ENCODE measurements at regions not wholly inside any gene's neighbourhood (a gene's known extent, or its start where the extent isn't known, plus 50 kb on each side); places are given as distances from the start of the nearest gene placed in this dataset.
A peak's percentile ranks its signal among the peaks of the same experiment; 100 is the strongest.

DNA sequence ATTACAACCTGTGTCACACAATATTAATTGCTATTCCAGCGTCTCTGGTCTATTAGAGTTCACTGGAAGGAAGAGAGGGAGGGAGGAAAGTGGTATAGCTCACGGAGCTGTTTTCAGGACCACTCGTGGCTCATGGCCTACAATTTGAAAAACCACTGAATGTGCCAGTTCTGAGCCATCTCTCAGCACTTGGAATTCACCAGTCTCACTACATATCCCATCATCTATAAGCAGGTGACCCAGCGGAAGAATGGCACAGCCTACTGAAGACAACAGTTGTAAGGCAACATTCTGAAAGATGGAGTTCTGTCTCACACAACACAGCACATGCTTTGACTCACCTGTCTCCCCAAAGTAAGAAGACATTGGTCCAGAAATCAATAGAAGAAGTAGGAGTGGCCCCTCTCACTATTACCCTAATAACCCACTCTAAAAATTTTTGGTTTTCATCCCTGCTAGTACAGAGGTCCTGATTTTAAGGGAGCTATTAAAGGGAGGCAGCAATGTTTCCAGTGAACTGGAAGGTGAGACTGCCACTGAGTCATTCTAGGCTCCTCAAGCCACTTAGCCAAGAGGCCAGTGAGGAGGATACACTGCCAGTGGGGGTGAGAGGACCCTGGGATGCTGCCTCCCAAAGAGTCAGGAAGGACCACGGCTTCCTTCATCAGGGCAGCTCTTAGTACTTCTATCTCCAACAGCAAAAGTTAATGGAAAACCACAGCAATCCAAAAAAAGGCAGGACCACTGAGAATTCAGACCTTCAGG lies 50.0 kb upstream of the DOCK9 start:
- no peak for DNase-seq (ENCODE audit: low read depth)
- H3K4me3 ChIP-seq (ENCODE audit: control insufficient read depth, low read depth, low read length), result no peak overlapping the region
- TF ChIP-seq, protein P1, sequence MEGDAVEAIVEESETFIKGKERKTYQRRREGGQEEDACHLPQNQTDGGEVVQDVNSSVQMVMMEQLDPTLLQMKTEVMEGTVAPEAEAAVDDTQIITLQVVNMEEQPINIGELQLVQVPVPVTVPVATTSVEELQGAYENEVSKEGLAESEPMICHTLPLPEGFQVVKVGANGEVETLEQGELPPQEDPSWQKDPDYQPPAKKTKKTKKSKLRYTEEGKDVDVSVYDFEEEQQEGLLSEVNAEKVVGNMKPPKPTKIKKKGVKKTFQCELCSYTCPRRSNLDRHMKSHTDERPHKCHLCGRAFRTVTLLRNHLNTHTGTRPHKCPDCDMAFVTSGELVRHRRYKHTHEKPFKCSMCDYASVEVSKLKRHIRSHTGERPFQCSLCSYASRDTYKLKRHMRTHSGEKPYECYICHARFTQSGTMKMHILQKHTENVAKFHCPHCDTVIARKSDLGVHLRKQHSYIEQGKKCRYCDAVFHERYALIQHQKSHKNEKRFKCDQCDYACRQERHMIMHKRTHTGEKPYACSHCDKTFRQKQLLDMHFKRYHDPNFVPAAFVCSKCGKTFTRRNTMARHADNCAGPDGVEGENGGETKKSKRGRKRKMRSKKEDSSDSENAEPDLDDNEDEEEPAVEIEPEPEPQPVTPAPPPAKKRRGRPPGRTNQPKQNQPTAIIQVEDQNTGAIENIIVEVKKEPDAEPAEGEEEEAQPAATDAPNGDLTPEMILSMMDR (IDR thresholded peaks at IDR 0.05; ENCODE audit: control insufficient read depth, insufficient read depth, low read depth, low read length, missing control alignments), result no peak

DNA sequence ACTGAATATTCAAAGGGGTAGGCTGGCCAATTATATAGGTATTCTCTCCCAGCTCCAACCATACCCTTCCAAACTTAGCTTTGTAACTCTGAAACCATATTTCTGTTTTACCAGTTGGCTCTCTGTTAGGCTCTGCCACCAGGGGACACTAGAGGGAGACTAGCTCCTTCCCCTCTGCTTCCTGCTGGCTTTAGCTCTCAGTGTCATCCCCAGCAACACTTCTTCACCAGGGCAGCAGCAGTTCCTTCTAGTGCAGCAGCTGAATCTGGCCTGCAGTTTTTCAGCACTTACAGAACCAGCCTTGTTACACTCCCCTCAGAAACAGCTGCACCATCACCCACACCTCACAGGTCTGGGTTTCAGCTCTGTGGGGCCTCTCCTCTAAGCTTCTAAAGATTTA lies 51.0 kb upstream of the DOCK9 start:
- H3K4me3 ChIP-seq (ENCODE audit: control insufficient read depth, low read depth, low read length), result no peak overlapping the region
- TF ChIP-seq, protein P1 (IDR thresholded peaks at IDR 0.05; ENCODE audit: control insufficient read depth, insufficient read depth, low read depth, low read length, missing control alignments), result no peak
- DNase-seq (ENCODE audit: low read depth), result no peak

DNA sequence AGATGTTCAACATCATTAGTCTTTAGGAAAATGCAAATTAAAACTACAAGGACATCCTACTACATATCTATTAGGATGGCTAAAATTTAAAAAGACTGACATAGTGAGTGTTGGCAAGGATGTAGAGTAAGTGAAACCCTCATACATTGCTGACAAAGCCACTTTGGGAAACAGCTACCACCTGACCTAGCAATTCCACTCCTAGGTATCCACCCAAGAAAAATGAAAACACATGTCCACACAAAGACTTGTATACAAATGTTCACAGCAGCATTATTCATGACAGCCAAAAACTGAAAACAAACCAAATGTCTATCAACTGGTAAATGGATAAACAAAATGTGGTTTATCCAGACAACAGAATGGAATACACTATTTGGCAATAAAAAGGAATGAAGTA lies 51.7 kb upstream of the DOCK9 start:
- no peak for DNase-seq (ENCODE audit: low read depth)
- TF ChIP-seq, protein P1 (IDR thresholded peaks at IDR 0.05; ENCODE audit: control insufficient read depth, insufficient read depth, low read depth, low read length, missing control alignments), result no peak
- H3K4me3 ChIP-seq (ENCODE audit: control insufficient read depth, low read depth, low read length), result no peak overlapping the region

DNA sequence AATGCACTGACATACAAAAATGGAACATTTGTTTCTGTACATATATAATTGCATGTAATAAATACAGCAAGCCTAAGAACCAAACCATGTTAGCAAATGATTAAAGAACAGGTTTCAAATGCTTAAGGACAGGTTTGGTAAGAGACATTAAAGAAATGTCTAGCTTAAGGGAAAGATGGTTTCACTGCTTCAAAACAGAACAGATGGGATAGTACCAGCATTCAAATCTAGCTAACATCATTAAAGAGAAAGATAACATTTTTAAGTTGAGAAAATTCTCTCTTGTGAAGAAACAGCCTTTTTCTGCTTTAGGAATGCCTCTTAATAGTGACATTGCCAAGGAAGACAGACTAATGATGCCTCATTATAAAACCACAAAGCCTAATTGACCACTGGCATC lies 52.5 kb upstream of the DOCK9 start:
- H3K4me3 ChIP-seq (ENCODE audit: control insufficient read depth, low read depth, low read length), result no peak overlapping the region
- DNase-seq (ENCODE audit: low read depth), result no peak
- TF ChIP-seq, protein P1 (IDR thresholded peaks at IDR 0.05; ENCODE audit: control insufficient read depth, insufficient read depth, low read depth, low read length, missing control alignments), result no peak

DNA sequence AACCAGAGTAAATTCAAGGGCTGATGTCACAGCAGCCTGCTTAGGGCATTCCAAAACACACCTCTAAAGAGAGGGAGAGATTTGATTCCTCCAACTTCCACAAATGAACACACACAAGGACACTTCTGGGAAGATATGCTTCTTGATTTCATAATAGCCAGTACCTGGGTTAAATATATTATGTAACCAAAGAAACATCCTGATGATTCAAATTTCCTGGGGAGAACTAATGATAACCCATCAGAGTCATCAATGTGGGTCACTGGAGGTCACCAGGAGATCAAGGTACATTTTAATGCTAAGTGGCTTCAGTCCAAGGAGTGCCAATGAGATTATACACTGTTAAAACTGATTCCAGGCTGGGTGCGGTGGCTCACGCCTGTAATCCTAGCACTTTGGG lies 54.0 kb upstream of the DOCK9 start:
- TF ChIP-seq, protein P1 (IDR thresholded peaks at IDR 0.05; ENCODE audit: control insufficient read depth, insufficient read depth, low read depth, low read length, missing control alignments), result no peak
- no peak overlapping the region for H3K4me3 ChIP-seq (ENCODE audit: control insufficient read depth, low read depth, low read length)
- DNase-seq (ENCODE audit: low read depth), result no peak

DNA sequence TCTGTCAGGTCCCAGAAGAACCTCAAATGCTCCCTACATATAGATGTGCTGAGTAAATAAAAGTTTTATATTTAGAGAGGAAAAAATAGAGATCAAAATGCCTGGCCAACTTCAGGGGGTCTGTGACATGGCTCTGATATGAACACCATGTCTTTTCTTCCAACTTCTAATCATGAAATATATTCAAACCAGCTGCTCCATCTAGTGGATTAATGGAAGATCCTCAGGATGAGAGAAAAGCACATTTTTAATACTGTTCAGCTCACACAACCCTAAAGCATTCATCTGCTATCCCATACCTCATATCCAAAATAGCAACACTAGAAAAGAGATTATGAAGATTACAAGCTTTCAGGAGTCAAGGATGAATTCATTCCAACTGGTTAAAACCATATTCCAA lies 56.0 kb upstream of the DOCK9 start:
- H3K4me3 ChIP-seq (ENCODE audit: control insufficient read depth, low read depth, low read length), result no peak overlapping the region
- TF ChIP-seq, protein P1 (IDR thresholded peaks at IDR 0.05; ENCODE audit: control insufficient read depth, insufficient read depth, low read depth, low read length, missing control alignments), result peak; percentile 53
- DNase-seq (ENCODE audit: low read depth), result no peak
